Muscle layer of duodenum (tissue), 2 donors: ENCODE measurements at regions not wholly inside any gene's neighbourhood (a gene's known extent, or its start where the extent isn't known, plus 50 kb on each side); places are given as distances from the start of the nearest gene placed in this dataset.

Source experiments
- H3K27ac ChIP-seq: one replicate; pipeline ENCODE4 v1.7.0; 2013; ENCODE audit warnings: mild to moderate bottlenecking, low read length
- H3K27me3 ChIP-seq: one replicate; pipeline ENCODE4 v1.7.0; 2013; ENCODE audit warnings: low read depth, mild to moderate bottlenecking, control low read depth, low read length
- H3K36me3 ChIP-seq, 2 donors: one replicate each; pipeline ENCODE4 v1.7.0; 2013; ENCODE audit warnings: low read length in 2 of 2, control low read depth in 1 of 2, mild to moderate bottlenecking in 1 of 2; ENCODE audit not compliant: insufficient read depth in 2 of 2, control insufficient read depth in 1 of 2
- H3K4me1 ChIP-seq, 2 donors: one replicate each; pipeline ENCODE4 v1.7.0; 2013; ENCODE audit warnings: low read length in 2 of 2, mild to moderate bottlenecking in 2 of 2, control low read depth in 1 of 2, moderate library complexity in 1 of 2; ENCODE audit not compliant: insufficient read depth in 2 of 2, control insufficient read depth in 1 of 2
- H3K4me3 ChIP-seq, 2 donors: one replicate each; pipeline ENCODE4 v1.7.0; 2013; ENCODE audit warnings: low read length in 2 of 2, low read depth in 1 of 2, mild to moderate bottlenecking in 1 of 2
- H3K9me3 ChIP-seq, 2 donors: one replicate each; pipeline ENCODE4 v1.7.0; 2013; ENCODE audit warnings: low read length in 2 of 2, control low read depth in 1 of 2, mild to moderate bottlenecking in 1 of 2; ENCODE audit not compliant: control insufficient read depth in 1 of 2
- donor health status: healthy.

- Histone ChIP-seq H3K27ac (no peak overlapping the region), H3K27me3 (no peaks in the 10 kb centered on the region), H3K36me3 (no peaks in the 10 kb centered on the region), H3K4me1 (no peaks in the 10 kb centered on the region), H3K9me3 (no peaks in the 10 kb centered on the region), H3K4me3 (no peak overlapping the region)
These were observed 568.8 kb upstream of the TENM3 start for GRCh38 chr4:181674315-181674875.

- no peaks in the 10 kb centered on the region for H3K27me3 ChIP-seq
- no peaks in the 10 kb centered on the region for H3K4me1 ChIP-seq
- H3K9me3 ChIP-seq = no peaks in the 10 kb centered on the region
- no peaks in the 10 kb centered on the region for H3K36me3 ChIP-seq
- H3K4me3 ChIP-seq = no peak overlapping the region
- H3K27ac ChIP-seq = no peak overlapping the region
These were observed 566.7 kb upstream of the TENM3 start for GRCh38 chr4:181676546-181676945.

GRCh38 chr4:181677201-181677600 lies 566.0 kb upstream of the TENM3 start:
- no peaks in the 10 kb centered on the region for H3K36me3 ChIP-seq

DNA sequence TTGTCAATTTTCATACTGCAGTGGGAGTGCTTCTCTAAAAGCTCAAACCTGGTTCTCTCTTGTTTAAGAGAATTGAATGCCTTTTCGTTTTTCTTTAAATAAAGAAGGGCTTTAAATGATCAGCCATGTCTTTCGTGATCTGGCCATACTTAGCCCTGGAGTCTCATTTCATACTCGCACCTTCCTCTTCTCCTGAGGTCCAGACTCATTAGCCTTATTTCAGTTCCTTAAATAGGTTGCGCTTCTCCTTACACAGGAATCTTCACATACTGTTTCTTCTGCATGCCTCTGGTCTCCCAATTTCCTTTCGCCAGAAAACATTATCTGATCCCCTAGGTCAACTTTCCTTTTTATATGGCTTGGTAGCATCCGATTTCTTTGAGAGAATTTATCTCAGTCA lies 565.6 kb upstream of the TENM3 start:
- no peaks in the 10 kb centered on the region for H3K9me3 ChIP-seq
- H3K36me3 ChIP-seq = no peaks in the 10 kb centered on the region
- H3K27ac ChIP-seq = no peak overlapping the region
- no peak overlapping the region for H3K4me3 ChIP-seq
- no peaks in the 10 kb centered on the region for H3K4me1 ChIP-seq
- H3K27me3 ChIP-seq = no peaks in the 10 kb centered on the region

More at GRCh38 chr4:181677201-181677600, 566.0 kb upstream of the TENM3 start:
- Histone ChIP-seq H3K4me1 (no peaks in the 10 kb centered on the region), H3K27ac (no peak overlapping the region), H3K9me3 (no peaks in the 10 kb centered on the region), H3K27me3 (no peaks in the 10 kb centered on the region), H3K4me3 (no peak overlapping the region)

DNA sequence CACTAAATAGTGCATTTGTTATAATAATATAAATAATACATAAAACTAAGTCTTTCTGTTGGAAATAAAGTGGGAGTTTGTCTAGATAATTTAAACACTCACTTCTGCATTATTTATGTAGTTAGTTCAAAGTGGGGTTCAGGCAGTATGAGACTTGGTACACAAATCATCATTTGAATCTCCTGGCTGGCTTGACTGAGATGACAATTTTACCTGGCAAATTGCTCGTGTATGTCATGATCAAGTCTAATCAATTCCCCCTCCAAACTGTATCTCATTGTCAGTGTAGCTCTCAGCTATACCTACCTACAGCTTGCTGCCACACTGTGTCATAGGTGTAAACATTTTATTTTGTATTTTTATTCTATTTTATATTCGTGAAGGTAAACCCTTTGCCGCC lies 563.4 kb upstream of the TENM3 start:
- Histone ChIP-seq H3K36me3 (no peaks in the 10 kb centered on the region), H3K4me1 (no peaks in the 10 kb centered on the region), H3K4me3 (no peak overlapping the region), H3K27me3 (no peaks in the 10 kb centered on the region), H3K27ac (no peak overlapping the region), H3K9me3 (no peaks in the 10 kb centered on the region)

DNA sequence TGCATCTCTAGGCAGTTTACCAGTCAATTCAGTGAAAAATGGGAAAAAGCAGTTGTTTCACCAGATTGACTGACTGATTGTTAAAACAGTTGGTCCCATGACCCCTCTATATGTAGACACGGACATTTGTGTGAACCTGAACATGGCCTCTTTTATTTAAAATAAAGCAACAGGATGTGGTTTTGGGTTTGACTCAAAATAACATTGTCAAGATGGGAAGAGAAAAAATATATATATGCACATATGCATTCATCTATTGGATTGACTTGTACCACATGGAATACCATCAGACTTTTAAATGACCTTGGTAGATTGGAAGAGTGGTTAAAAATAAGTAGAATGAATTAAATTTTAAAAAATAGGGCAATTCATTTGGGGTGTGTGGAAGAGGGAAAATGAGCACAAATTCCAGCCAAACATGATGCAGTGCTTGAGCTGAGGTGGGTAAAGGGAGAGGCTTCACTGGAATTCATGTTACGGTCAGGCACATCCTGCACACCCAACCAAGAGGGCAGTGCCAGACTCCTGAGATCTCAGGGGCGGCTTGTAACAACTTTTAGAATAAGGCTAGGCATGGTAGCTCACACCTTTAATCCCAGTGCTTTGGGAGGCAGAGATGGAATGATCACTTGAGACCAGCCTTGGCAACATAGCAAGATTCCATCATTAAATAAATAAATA lies 560.7 kb upstream of the TENM3 start:
- no peaks in the 10 kb centered on the region for H3K36me3 ChIP-seq
- H3K4me3 ChIP-seq = no peak overlapping the region
- no peak overlapping the region for H3K27ac ChIP-seq
- H3K27me3 ChIP-seq = no peaks in the 10 kb centered on the region
- no peaks in the 10 kb centered on the region for H3K4me1 ChIP-seq
- H3K9me3 ChIP-seq = no peaks in the 10 kb centered on the region

DNA sequence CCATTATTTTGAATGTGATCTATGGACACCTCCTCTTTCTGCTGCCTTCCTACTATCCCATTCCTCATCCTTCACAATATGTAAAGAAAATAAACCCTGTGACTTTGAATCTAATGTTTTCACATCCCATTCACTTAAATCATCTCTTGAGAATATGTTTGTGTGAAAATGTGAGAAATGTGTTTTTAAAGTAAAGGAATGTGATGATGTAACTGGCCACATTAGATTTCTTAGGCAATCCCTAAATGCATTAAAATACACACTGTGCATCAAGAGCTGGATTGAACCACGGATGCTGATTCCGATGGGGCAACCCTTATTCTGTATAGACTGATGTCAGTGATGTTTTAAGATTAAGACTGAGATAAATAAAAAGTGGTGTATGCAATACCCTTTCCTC lies 558.9 kb upstream of the TENM3 start:
- Histone ChIP-seq H3K36me3 (no peaks in the 10 kb centered on the region), H3K27ac (no peak overlapping the region), H3K9me3 (no peaks in the 10 kb centered on the region), H3K27me3 (no peaks in the 10 kb centered on the region), H3K4me1 (no peaks in the 10 kb centered on the region), H3K4me3 (no peak overlapping the region)

DNA sequence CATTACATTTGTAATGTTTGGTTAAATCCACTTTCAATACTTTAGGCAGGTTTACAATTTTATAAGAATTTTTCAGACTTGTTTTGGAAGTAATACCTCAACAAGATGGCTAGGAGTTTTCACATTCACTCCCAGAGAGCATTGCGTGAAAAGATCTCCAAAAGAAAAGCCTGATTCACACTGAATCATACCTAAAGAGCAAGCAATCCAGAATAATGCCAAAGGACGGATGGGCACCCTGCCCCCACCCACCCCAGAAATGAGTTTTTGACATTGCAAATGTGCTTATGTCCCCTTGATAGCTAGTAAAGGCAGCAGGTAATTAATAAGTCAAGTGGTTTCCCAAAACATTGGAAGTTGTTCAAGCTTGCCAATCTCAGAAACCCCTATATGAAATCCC lies 557.7 kb upstream of the TENM3 start:
- Histone ChIP-seq H3K36me3 (no peaks in the 10 kb centered on the region), H3K9me3 (no peaks in the 10 kb centered on the region), H3K27ac (no peak overlapping the region), H3K27me3 (no peaks in the 10 kb centered on the region), H3K4me1 (no peaks in the 10 kb centered on the region), H3K4me3 (no peak overlapping the region)

GRCh38 chr4:181685911-181686310 lies 557.3 kb upstream of the TENM3 start:
- H3K9me3 ChIP-seq = no peaks in the 10 kb centered on the region
- H3K4me1 ChIP-seq = no peaks in the 10 kb centered on the region
- no peak overlapping the region for H3K27ac ChIP-seq
- no peaks in the 10 kb centered on the region for H3K36me3 ChIP-seq
- H3K27me3 ChIP-seq = no peaks in the 10 kb centered on the region
- no peak overlapping the region for H3K4me3 ChIP-seq

DNA sequence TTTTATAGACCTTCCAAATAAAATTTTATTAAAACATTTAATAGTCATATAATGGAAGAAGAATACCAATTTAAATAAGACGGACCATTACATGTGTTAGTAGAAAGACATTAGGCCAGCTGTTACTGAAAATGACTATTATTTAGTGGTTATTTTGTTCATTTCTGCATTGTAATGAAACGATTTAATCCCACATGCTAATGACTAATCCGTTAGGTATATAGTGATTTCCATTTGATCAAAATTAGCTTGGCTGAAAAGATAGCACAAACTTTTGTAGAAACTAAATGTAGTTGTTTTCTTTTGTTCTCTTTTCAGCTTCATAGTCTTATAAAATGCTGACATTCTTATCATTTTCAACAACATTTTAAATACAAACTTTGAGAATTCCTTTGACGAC lies 556.1 kb upstream of the TENM3 start:
- Histone ChIP-seq H3K4me3 (no peak overlapping the region), H3K36me3 (no peaks in the 10 kb centered on the region), H3K4me1 (no peaks in the 10 kb centered on the region), H3K9me3 (no peaks in the 10 kb centered on the region), H3K27ac (no peak overlapping the region), H3K27me3 (no peaks in the 10 kb centered on the region)

- Histone ChIP-seq H3K4me3 (no peak overlapping the region), H3K9me3 (no peaks in the 10 kb centered on the region), H3K27ac (no peak overlapping the region), H3K36me3 (no peaks in the 10 kb centered on the region), H3K27me3 (no peaks in the 10 kb centered on the region), H3K4me1 (no peaks in the 10 kb centered on the region)
These were observed 554.8 kb upstream of the TENM3 start for GRCh38 chr4:181688432-181688831.

DNA sequence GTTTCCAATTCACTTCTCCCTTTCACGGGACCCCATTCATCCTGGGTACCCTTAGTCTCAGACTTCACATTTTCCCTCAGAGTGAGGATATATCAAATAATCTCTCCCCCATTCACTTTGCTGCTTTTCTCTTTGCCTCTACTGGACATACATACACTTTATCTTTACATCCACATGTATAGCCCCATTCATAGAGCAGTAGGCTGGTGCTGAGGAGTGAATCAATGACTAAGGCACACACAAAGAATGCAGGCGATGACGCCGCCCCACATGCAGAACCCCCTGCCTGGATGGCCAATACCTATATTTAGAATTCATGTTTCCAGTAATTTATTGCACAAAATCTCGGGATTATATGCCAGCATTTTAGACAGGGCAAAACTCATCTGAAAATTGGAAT lies 554.3 kb upstream of the TENM3 start:
- no peaks in the 10 kb centered on the region for H3K36me3 ChIP-seq
- no peak overlapping the region for H3K4me3 ChIP-seq
- no peak overlapping the region for H3K27ac ChIP-seq
- no peaks in the 10 kb centered on the region for H3K27me3 ChIP-seq
- no peaks in the 10 kb centered on the region for H3K9me3 ChIP-seq
- H3K4me1 ChIP-seq = no peaks in the 10 kb centered on the region
